ENCODE measurements at regions not wholly inside any gene's neighbourhood (a gene's known extent, or its start where the extent isn't known, plus 50 kb on each side); places are given as distances from the start of the nearest gene placed in this dataset.

DNA sequence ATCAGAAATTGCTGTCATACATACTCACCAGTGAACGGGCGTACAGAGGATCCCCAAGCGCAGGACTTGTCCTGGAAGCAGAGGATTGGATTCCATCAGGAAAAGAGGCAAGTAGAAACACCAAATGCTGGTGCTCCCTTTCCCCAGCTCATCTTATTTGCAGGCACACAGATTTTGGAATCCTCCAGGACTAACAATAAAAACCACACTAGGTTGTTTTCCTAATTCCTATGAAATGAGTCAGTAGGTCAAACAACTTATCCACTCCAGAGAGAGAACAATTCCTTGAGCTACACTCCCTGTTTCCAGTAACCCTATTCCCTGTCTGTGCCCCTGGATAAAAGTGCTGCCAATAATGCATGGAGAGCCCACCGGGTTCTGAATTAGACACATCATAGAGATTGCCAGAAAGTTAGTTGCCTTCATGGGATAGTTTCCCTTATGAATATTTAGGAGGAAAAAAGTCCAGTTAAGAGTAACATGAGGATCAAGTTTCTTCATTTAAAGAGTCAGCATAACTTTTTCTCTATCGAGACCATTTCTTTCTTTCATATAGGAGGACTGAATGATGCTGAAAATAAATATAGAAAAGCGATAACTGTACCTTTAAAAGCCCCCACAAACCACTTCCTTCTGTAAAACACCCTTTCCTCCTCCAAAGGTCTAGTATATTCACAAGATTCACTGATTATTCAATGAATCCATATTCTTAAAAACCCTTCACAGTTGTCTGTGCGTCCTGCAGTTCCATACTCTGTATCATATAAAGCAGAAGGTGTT, 178.3 kb upstream of the KLF14 start:
- DNase-seq (ENCODE audit: low read depth) = peak; percentile 85
- H3K4me3 ChIP-seq (replicated peaks; ENCODE audit: low read depth, low read length) = peak overlapping the region; percentile 71
- TF ChIP-seq, protein P1, sequence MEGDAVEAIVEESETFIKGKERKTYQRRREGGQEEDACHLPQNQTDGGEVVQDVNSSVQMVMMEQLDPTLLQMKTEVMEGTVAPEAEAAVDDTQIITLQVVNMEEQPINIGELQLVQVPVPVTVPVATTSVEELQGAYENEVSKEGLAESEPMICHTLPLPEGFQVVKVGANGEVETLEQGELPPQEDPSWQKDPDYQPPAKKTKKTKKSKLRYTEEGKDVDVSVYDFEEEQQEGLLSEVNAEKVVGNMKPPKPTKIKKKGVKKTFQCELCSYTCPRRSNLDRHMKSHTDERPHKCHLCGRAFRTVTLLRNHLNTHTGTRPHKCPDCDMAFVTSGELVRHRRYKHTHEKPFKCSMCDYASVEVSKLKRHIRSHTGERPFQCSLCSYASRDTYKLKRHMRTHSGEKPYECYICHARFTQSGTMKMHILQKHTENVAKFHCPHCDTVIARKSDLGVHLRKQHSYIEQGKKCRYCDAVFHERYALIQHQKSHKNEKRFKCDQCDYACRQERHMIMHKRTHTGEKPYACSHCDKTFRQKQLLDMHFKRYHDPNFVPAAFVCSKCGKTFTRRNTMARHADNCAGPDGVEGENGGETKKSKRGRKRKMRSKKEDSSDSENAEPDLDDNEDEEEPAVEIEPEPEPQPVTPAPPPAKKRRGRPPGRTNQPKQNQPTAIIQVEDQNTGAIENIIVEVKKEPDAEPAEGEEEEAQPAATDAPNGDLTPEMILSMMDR (IDR thresholded peaks at IDR 0.05; ENCODE audit: low read length, missing control alignments) = no peak

DNA sequence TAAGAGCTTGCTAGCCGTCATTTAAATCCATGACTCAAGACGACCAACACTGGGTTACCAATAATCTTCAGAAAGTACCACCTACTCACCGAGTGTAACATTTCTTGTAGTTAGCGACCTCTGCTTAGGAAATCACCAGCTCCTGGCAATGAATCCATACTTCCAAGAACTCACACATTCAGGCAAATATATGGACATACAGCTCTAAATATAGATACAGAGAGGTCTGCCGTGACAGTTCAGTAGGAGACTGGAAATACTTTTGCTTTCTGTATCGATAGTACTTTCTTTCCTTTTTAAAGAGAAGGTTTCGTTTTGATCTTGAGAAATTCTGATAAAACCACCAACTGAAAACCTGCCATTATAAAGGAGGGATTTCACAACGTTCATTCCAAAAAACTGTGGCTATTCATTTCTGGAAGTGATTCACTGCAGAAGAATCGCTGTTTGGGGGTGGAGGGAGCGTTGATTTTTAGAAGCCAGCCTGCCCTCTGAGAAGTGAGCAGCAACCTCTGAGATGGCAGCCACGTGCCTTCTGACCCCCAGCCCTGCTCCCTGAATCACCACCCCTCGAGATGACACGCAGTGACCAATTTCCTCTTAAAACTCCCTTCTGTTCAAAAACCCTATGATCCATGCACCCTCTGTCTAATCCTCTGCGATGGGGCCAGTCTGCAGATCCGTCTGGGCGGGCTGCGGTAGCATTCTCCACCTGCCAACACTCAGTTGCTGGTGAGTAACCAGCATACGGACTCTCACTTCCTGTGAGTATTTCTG, 179.0 kb upstream of the KLF14 start:
- peak; percentile 98 for DNase-seq (ENCODE audit: low read depth)
- TF ChIP-seq, protein P1 (IDR thresholded peaks at IDR 0.05; ENCODE audit: low read length, missing control alignments) = no peak

DNA sequence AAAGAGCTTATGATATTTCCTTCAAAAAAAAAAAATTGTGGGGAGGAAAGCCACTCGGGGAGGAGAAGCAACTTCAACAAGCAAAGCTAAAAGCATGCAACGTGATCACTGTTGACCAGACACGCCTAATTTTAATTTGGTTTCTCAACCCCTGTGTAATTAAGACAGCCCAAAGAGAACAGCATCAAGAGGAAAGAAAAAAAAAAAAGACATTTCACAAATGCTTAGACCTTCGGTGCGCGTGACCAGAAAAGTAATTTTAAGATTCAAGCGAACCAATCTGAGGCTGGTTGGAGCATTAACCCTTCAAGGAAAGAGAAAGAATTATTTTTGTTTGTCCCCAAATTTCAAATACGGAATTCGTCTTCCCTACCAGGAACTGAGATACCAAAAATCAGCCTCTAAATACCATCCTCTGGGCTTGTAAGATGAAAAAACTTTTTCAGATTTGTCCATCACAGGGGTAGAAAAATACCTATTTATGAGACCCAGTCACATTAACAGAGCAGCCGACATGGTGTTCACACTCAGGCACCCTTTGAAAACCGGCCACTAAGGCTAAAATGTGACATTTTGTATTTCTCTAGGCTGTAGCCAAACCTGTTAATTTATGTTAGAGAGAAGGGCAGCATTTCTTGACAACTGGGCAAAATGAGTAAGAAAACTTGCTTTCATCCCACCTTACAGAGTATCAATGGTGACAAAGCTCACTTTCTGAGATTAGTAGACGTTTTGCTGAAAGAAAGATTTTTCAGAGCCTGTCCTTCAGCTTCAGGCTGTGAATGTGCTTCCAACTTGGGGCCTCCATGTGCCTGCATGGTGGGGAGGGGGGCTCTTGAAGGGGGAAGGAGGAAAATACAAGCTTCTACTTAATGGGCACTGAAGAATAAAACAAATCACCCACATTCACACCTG, 179.9 kb upstream of the KLF14 start:
- TF ChIP-seq, protein P1 (IDR thresholded peaks at IDR 0.05; ENCODE audit: low read length, missing control alignments) = no peak

More for the DNA sequence above, 179.0 kb upstream of the KLF14 start:
- peak overlapping the region; percentile 71 for H3K4me3 ChIP-seq (replicated peaks; ENCODE audit: low read depth, low read length)

DNA sequence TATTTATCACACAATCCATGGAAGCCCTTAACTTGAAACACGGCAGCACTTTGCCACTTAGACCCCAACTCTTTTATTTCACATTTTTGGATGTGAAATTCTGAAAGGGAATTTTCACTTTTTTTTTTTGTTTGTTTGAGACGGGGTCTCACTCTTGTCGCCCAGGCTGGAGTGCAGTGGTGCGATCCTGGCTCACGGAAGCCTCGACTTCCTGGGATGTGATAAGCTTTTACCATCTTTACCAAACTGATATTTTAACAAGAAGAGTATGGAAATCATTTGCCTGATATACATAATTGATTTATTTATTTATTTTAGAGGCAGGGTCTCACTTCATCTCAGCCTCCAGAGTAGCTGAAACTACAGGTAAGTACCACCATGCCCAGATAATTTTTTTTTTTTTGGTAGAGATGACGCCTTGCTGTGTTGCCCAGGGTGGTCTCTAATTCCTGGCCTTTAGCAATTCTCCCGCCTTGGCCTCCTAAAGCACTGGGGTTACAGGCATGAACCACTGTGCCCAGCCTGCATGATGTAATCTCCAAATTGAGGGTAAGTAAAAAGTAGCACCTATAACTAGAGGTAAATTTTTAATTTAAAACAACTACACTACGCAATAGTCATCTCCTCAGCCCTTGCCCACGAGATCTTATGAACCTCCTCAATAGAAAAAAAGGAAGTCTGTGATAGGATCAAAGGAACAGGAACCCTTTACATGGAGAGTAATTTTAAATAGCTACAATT, 180.7 kb upstream of the KLF14 start:
- TF ChIP-seq, protein P1 (IDR thresholded peaks at IDR 0.05; ENCODE audit: low read length, missing control alignments) = no peak
- DNase-seq (ENCODE audit: low read depth) = no peak
- no peak overlapping the region for H3K4me3 ChIP-seq (replicated peaks; ENCODE audit: low read depth, low read length)

More for the DNA sequence above, 179.9 kb upstream of the KLF14 start:
- H3K4me3 ChIP-seq (replicated peaks; ENCODE audit: low read depth, low read length) = peak overlapping the region; percentile 71
- DNase-seq (ENCODE audit: low read depth) = no peak

DNA sequence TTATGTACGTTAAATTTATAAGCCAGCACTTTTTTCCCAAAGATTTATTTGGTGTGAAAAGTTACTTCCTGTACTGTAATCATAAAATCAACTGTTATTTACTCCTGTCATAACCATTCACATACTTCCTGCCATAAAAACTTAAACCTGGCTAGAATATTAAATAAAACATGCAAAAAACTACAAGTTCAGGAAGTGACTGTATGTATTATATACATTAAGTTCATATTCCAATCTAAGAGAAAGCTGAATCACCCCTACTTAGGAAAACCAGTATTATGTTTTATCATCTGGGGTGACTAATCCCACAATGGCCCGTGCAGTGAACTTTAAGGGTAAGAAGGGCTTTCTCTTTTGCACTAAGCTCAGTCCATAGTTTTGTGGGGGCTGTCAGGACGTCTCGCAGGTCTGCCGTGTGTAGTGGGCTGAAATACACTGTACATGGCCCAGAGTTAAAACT, 183.7 kb upstream of the KLF14 start:
- H3K4me3 ChIP-seq (replicated peaks; ENCODE audit: low read depth, low read length) = no peak overlapping the region
- no peak for DNase-seq (ENCODE audit: low read depth)
- TF ChIP-seq, protein P1 (IDR thresholded peaks at IDR 0.05; ENCODE audit: low read length, missing control alignments) = no peak

Data from fibroblast of pulmonary artery (primary cell).